GM12891 (cell line): ENCODE measurements at regions not wholly inside any gene's neighbourhood (a gene's known extent, or its start where the extent isn't known, plus 50 kb on each side); places are given as distances from the start of the nearest gene placed in this dataset.

ENCODE experiments used
- POLR2A ChIP-seq: IDR thresholded peaks from 2 replicates; pipeline ENCODE4 v1.6.1; 2011; ENCODE audit warnings: low read depth, low read length, control low read depth
- POLR2AphosphoS5 ChIP-seq: IDR thresholded peaks from 2 replicates; pipeline ENCODE4 v1.6.1; 2011; ENCODE audit warnings: low read depth, low read length, control low read depth

- TF ChIP-seq POLR2AphosphoS5 (no peak), POLR2A (no peak)
Measured at GRCh38 chr4:188341428-188341827, 202.2 kb downstream of the TRIML1 start.
